Fibroblast of mammary gland (primary cell): ENCODE measurements at regions not wholly inside any gene's neighbourhood (a gene's known extent, or its start where the extent isn't known, plus 50 kb on each side); places are given as distances from the start of the nearest gene placed in this dataset.

Experiments
- DNase-seq: peaks from one replicate; pipeline ENCODE4 v3.0.0-alpha.2; 2010; ENCODE audit warnings: low read depth
- H3K4me3 ChIP-seq: 2 replicates; pipeline ENCODE4 v1.5.1; 2011; ENCODE audit warnings: low read depth, mild to moderate bottlenecking, low read length, moderate library complexity; ENCODE audit not compliant: control insufficient read depth
- CTCF ChIP-seq: conservative IDR thresholded peaks from 2 replicates; pipeline ENCODE4 v1.5.1; 2011; ENCODE audit warnings: low read depth, low read length, inconsistent platforms; ENCODE audit not compliant: control insufficient read depth, insufficient read depth

GRCh38 chr2:105653302-105653701 is 91.4 kb upstream of the NCK2 start:
- no peak for DNase-seq
- no peak overlapping the region for H3K4me3 ChIP-seq
- no peak for TF ChIP-seq CTCF

GRCh38 chr2:105652014-105652796 is 92.5 kb upstream of the NCK2 start:
- H3K4me3 ChIP-seq: no peak overlapping the region
- DNase-seq: no peak
- no peak for TF ChIP-seq CTCF

GRCh38 chr2:105649534-105649933 is 95.2 kb upstream of the NCK2 start:
- no peak for TF ChIP-seq CTCF
- H3K4me3 ChIP-seq: no peak overlapping the region
- DNase-seq: no peak

GRCh38 chr2:105647731-105648130 is 97.0 kb upstream of the NCK2 start:
- DNase-seq: no peak
- H3K4me3 ChIP-seq: no peak overlapping the region
- no peak for TF ChIP-seq CTCF

- H3K4me3 ChIP-seq: no peak overlapping the region
- no peak for TF ChIP-seq CTCF
- DNase-seq: no peak
Measured at GRCh38 chr2:105646774-105647076, 98.0 kb upstream of the NCK2 start.

GRCh38 chr2:105645938-105646773 is 98.6 kb upstream of the NCK2 start:
- no peak for TF ChIP-seq CTCF
- H3K4me3 ChIP-seq: no peak overlapping the region
- DNase-seq: no peak
